Tibial artery (tissue), 4 donors: ENCODE measurements at regions not wholly inside any gene's neighbourhood (a gene's known extent, or its start where the extent isn't known, plus 50 kb on each side); places are given as distances from the start of the nearest gene placed in this dataset.

Source experiments
- DNase-seq, 2 donors: peaks; one replicate each; pipeline ENCODE4 v3.0.0-alpha.2; 2019
- H3K27ac ChIP-seq, 2 donors: fragments of 200-600 bp; sonication (generic) in 1 of 2; 1 replicate in 1 of 2; 2 replicates in 1 of 2; pipeline ENCODE4 v1.5.1; 2018 to 2019; ENCODE audit warnings: mild to moderate bottlenecking in 1 of 2
- H3K27me3 ChIP-seq, 2 donors: fragments of 200-600 bp; sonication (generic) in 1 of 2; one replicate each; pipeline versions ENCODE4 v1.5.1 to v1.6.0; 2016 to 2019
- H3K36me3 ChIP-seq, 3 donors: fragments of 200-600 bp; sonication (generic) in 2 of 3; one replicate each; pipeline ENCODE4 v1.5.1; 2016 to 2019; ENCODE audit warnings: mild to moderate bottlenecking in 2 of 3
- H3K4me1 ChIP-seq, 4 donors: fragments of 200-600 bp; sonication (generic) in 2 of 4; 1 replicate in 3 of 4; 2 replicates in 1 of 4; pipeline ENCODE4 v1.5.1; 2016 to 2019
- H3K4me3 ChIP-seq, 2 donors: fragments of 200-600 bp; sonication (generic) in 1 of 2; 1 replicate in 1 of 2; 2 replicates in 1 of 2; pipeline ENCODE4 v1.5.1; 2018 to 2019; ENCODE audit warnings: mild to moderate bottlenecking in 2 of 2
- H3K9me3 ChIP-seq, 3 donors: fragments of 200-600 bp; sonication (generic) in 1 of 3; one replicate each; pipeline ENCODE4 v1.5.1; 2016 to 2019
- intact Hi-C: fragments of 100-400 bp; cut with DNase I; formaldehyde crosslinking; loops from one replicate; pipeline ENCODE4 v1.15.0; 2023; ENCODE audit warnings: low total_unique reads
- TF ChIP-seq, protein P1 (sequence below), 2 experiments: fragments of 200-600 bp in 1 of 2; fragments of 450-650 bp in 1 of 2; IDR thresholded peaks; one replicate each; pipeline ENCODE4 v1.5.1; 2017 to 2019; ENCODE audit warnings: antibody characterized with exemption in 2 of 2, mild to moderate bottlenecking in 1 of 2, moderate library complexity in 1 of 2

GRCh38 chr18:57900906-57901435 is 97.9 kb upstream of the ATP8B1 start:
- DNase-seq = no peak
- no peak overlapping the region for H3K27ac ChIP-seq
- no peaks in the 10 kb centered on the region for H3K4me1 ChIP-seq
- no peaks in the 10 kb centered on the region for H3K9me3 ChIP-seq
- peaks cover 0 to under 1% of the 10 kb centered on the region in 2 donors for H3K27me3 ChIP-seq
- H3K4me3 ChIP-seq = no peak overlapping the region
- TF ChIP-seq, protein P1, sequence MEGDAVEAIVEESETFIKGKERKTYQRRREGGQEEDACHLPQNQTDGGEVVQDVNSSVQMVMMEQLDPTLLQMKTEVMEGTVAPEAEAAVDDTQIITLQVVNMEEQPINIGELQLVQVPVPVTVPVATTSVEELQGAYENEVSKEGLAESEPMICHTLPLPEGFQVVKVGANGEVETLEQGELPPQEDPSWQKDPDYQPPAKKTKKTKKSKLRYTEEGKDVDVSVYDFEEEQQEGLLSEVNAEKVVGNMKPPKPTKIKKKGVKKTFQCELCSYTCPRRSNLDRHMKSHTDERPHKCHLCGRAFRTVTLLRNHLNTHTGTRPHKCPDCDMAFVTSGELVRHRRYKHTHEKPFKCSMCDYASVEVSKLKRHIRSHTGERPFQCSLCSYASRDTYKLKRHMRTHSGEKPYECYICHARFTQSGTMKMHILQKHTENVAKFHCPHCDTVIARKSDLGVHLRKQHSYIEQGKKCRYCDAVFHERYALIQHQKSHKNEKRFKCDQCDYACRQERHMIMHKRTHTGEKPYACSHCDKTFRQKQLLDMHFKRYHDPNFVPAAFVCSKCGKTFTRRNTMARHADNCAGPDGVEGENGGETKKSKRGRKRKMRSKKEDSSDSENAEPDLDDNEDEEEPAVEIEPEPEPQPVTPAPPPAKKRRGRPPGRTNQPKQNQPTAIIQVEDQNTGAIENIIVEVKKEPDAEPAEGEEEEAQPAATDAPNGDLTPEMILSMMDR (IDR thresholded peaks at IDR 0.05) = no peak
- no peaks in the 10 kb centered on the region for H3K36me3 ChIP-seq
- intact Hi-C loops = no loop called here

- intact Hi-C loops = no loop called here
- Histone ChIP-seq H3K9me3 (no peaks in the 10 kb centered on the region), H3K27me3 (no peaks in the 10 kb centered on the region), H3K4me3 (no peak overlapping the region), H3K27ac (no peak overlapping the region), H3K36me3 (no peaks in the 10 kb centered on the region), H3K4me1 (no peaks in the 10 kb centered on the region)
- DNase-seq = no peak
- TF ChIP-seq, protein P1 (IDR thresholded peaks at IDR 0.05) = no peak
Measured at GRCh38 chr18:57898506-57899124, 95.5 kb upstream of the ATP8B1 start.

- Histone ChIP-seq H3K36me3 (no peaks in the 10 kb centered on the region), H3K4me3 (no peak overlapping the region), H3K27ac (no peak overlapping the region), H3K9me3 (no peaks in the 10 kb centered on the region), H3K4me1 (no peaks in the 10 kb centered on the region), H3K27me3 (no peaks in the 10 kb centered on the region)
- intact Hi-C loops = no loop called here
- TF ChIP-seq, protein P1 (IDR thresholded peaks at IDR 0.05) = no peak
- no peak for DNase-seq
Measured at GRCh38 chr18:57895182-57895581, 92.1 kb upstream of the ATP8B1 start.

- no peak for DNase-seq
- intact Hi-C loops = loop anchor here (5.0 kb wide), 1 partner anchor 230 kb away; no protein-coding TSS in a partner anchor
- TF ChIP-seq, protein P1 (IDR thresholded peaks at IDR 0.05) = no peak
- Histone ChIP-seq H3K27me3 (no peaks in the 10 kb centered on the region), H3K4me3 (no peak overlapping the region), H3K4me1 (no peaks in the 10 kb centered on the region), H3K36me3 (no peaks in the 10 kb centered on the region), H3K27ac (no peak overlapping the region), H3K9me3 (peaks cover 0 to 8% (median 0%) of the 10 kb centered on the region in 3 donors)
Measured at GRCh38 chr18:57891707-57892391, 88.7 kb upstream of the ATP8B1 start.

- TF ChIP-seq, protein P1 (IDR thresholded peaks at IDR 0.05) = no peak
- Histone ChIP-seq H3K27ac (no peak overlapping the region), H3K9me3 (peaks cover 0 to 8% (median 0%) of the 10 kb centered on the region in 3 donors), H3K36me3 (no peaks in the 10 kb centered on the region), H3K4me3 (no peak overlapping the region), H3K27me3 (no peaks in the 10 kb centered on the region), H3K4me1 (no peaks in the 10 kb centered on the region)
- DNase-seq = no peak
- intact Hi-C loops = loop anchor here (5.0 kb wide), 1 partner anchor 232 kb away; no protein-coding TSS in a partner anchor
Measured at GRCh38 chr18:57890266-57890665, 87.2 kb upstream of the ATP8B1 start.
